Transverse colon (tissue), 3 donors: ENCODE measurements at regions not wholly inside any gene's neighbourhood (a gene's known extent, or its start where the extent isn't known, plus 50 kb on each side); places are given as distances from the start of the nearest gene placed in this dataset.

ENCODE experiments used
- CTCF ChIP-seq, 5 experiments: fragments of 200-600 bp in 3 of 5; fragments of 450-650 bp in 2 of 5; sonication (generic) in 3 of 5; IDR thresholded peaks; 1 replicate in 2 of 5; 2 replicates in 3 of 5; pipeline ENCODE4 v1.5.1; 2016 to 2017; ENCODE audit warnings: antibody characterized with exemption in 5 of 5, inconsistent platforms in 3 of 5, mild to moderate bottlenecking in 2 of 5, moderate library complexity in 1 of 5
- POLR2A ChIP-seq: fragments of 450-650 bp; IDR thresholded peaks from one replicate; pipeline ENCODE4 v1.6.1; 2016; ENCODE audit warnings: antibody characterized with exemption, mild to moderate bottlenecking, moderate library complexity

DNA sequence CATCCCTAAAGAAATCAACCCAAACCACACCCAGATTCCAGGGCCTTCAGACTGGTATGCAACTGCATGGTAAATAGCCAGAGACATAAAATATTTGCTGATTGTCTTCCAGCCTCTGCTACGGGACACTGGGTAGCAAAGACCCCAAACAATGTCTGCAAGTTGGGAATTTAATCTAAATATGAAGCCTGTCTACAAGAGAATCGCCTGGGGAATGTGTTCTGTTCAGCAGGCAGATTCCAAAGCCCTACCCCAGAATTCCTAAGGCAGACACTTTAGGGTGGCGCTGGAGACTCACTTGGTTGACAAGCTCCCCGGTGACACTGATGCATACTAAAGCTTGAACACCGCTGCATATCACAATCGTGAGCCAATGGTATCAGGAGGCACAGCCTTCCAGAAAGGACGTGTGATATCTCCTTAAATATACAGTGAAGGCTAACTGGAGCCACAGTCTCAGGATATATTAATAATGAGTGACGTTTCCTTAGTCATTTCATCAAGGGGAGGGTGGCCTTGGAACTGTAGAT lies 684.1 kb downstream of the NTRK3 start:
- no peak for TF ChIP-seq POLR2A
- no peak for TF ChIP-seq CTCF (IDR thresholded peaks at IDR 0.05)
